GM23248 (cell line): ENCODE measurements at regions not wholly inside any gene's neighbourhood (a gene's known extent, or its start where the extent isn't known, plus 50 kb on each side); places are given as distances from the start of the nearest gene placed in this dataset.

Source experiments
- EZH2 ChIP-seq: fragments of 200-600 bp; sonication (generic); IDR thresholded peaks from 2 replicates; pipeline ENCODE4 v1.6.1; 2018; ENCODE audit warnings: antibody characterized with exemption, mild to moderate bottlenecking; ENCODE audit not compliant: insufficient read depth, poor library complexity, severe bottlenecking
- EZH2phosphoT487 ChIP-seq: fragments of 200-600 bp; sonication (generic); IDR thresholded peaks from 2 replicates; pipeline ENCODE4 v1.6.1; 2018; ENCODE audit warnings: antibody characterized with exemption, moderate library complexity, mild to moderate bottlenecking, low read depth; ENCODE audit not compliant: insufficient read depth

- TF ChIP-seq EZH2, result no peak
- TF ChIP-seq EZH2phosphoT487, result no peak
Observed at GRCh38 chr4:62191451-62192240, 991.5 kb downstream of the ADGRL3 start.
